ENCODE measurements at regions not wholly inside any gene's neighbourhood (a gene's known extent, or its start where the extent isn't known, plus 50 kb on each side); places are given as distances from the start of the nearest gene placed in this dataset.

- H3K27ac Mint-ChIP-seq: peak overlapping the region; percentile 26
- CTCF ChIA-PET: interaction anchor here (1.9 to 2.2 kb wide), 2 partner anchors 79 to 86 kb away, joined by 4 to 5 read pairs; no protein-coding TSS in a partner anchor
Measured at GRCh38 chr11:45024316-45024715, 73.6 kb upstream of the TP53I11 start.

More at GRCh38 chr11:45024316-45024715, 73.6 kb upstream of the TP53I11 start:
- Histone ChIP-seq H2AFZ (ENCODE audit: insufficient read depth, low read depth, low read length, poor library complexity, severe bottlenecking) (no peak overlapping the region), H3K27me3 (replicated peaks in 1 of 4; ENCODE audit: control extremely low read depth in 1 of 4, control insufficient read depth in 3 of 4, insufficient read depth in 4 of 4, low read length in 3 of 4) (peaks cover 0 to 2% (median 0%) of the 10 kb centered on the region in 4 experiments), H3K4me2 (replicated peaks; ENCODE audit: low read depth, low read length, poor library complexity, severe bottlenecking) (no peak overlapping the region), H3K4me1 (ENCODE audit: control insufficient read depth in 2 of 2, insufficient read depth in 2 of 2, low read length in 2 of 2) (peaks cover 44 to 51% of the 10 kb centered on the region in 2 donors), H3K9me3 (ENCODE audit: control extremely low read depth in 1 of 3, control insufficient read depth in 2 of 3, insufficient read depth in 1 of 3, low read length in 2 of 3) (peaks cover 0 to 4% (median 0%) of the 10 kb centered on the region in 3 donors), H3K36me3 (replicated peaks in 1 of 2; ENCODE audit: control extremely low read depth in 1 of 2, control insufficient read depth in 1 of 2, extremely low read depth in 1 of 2, insufficient read depth in 2 of 2, low read length in 1 of 2) (no peaks in the 10 kb centered on the region), H3K4me3 (ENCODE audit: control extremely low read depth in 1 of 5, extremely low read depth in 1 of 5, insufficient read depth in 1 of 5, low read depth in 2 of 5, low read length in 4 of 5) (no peak overlapping the region), H4K20me1 (ENCODE audit: control insufficient read depth, insufficient read depth, low read length, poor library complexity, severe bottlenecking) (no peaks in the 10 kb centered on the region), H3K9ac (ENCODE audit: low read length) (no peak overlapping the region), H3K79me2 (ENCODE audit: control insufficient read depth, insufficient read depth, low read length) (no peaks in the 10 kb centered on the region), H3K27ac (ENCODE audit: low read length in 2 of 2) (no peak overlapping the region)
- TF ChIP-seq CTCF (IDR thresholded peaks at IDR 0.05): no peak
- no peak for TF ChIP-seq EZH2 (IDR thresholded peaks at IDR 0.05; ENCODE audit: borderline replicate concordance, insufficient read depth, low read depth, low read length, poor library complexity, severe bottlenecking)
- DNase-seq: no peak
- POLR2A ChIA-PET: interaction anchor here (2.8 kb wide), 1 partner anchor 80 kb away, joined by 16 read pairs; no protein-coding TSS in a partner anchor
- WGBS (ENCODE audit: insufficient coverage): 95% methylated on average over 4 of the region's 4 CpGs
- no peak for ATAC-seq (ENCODE audit: low read depth)
- H3K27me3 Mint-ChIP-seq: peaks cover 4% of the 10 kb centered on the region
- peaks cover 60% of the 10 kb centered on the region for H3K4me1 Mint-ChIP-seq
- H3K9me3 Mint-ChIP-seq (ENCODE audit: insufficient read depth): no peaks in the 10 kb centered on the region
- no peak overlapping the region for H3K4me3 Mint-ChIP-seq
- intact Hi-C loops (cut with micrococcal nuclease): no loop called here
